Effector memory CD4-positive, alpha-beta T cell (primary cell): ENCODE measurements at regions not wholly inside any gene's neighbourhood (a gene's known extent, or its start where the extent isn't known, plus 50 kb on each side); places are given as distances from the start of the nearest gene placed in this dataset.

Experiments
- DNase-seq, 3 donors: peaks; one replicate each; pipeline ENCODE4 v3.0.0-alpha.2; 2020
- H3K27ac ChIP-seq: 2 replicates; pipeline ENCODE4 v1.7.0; 2013; ENCODE audit warnings: mild to moderate bottlenecking, low read length, moderate library complexity; ENCODE audit not compliant: insufficient read depth, poor library complexity, severe bottlenecking
- H3K27me3 ChIP-seq: replicated peaks from 2 replicates; pipeline ENCODE4 v1.7.0; 2013; ENCODE audit warnings: mild to moderate bottlenecking, low read length; ENCODE audit not compliant: insufficient read depth, control insufficient read depth, poor library complexity, severe bottlenecking
- H3K36me3 ChIP-seq: 2 replicates; pipeline ENCODE4 v1.7.0; 2013; ENCODE audit warnings: mild to moderate bottlenecking, low read length, moderate library complexity; ENCODE audit not compliant: control insufficient read depth, insufficient read depth
- H3K4me1 ChIP-seq: 2 replicates; pipeline ENCODE4 v1.7.0; 2013; ENCODE audit warnings: low read length, mild to moderate bottlenecking; ENCODE audit not compliant: control insufficient read depth, insufficient read depth, poor library complexity, severe bottlenecking
- H3K4me3 ChIP-seq: 2 replicates; pipeline ENCODE4 v1.7.0; 2013; ENCODE audit warnings: low read length, low read depth, mild to moderate bottlenecking; ENCODE audit not compliant: insufficient read depth, poor library complexity, severe bottlenecking
- H3K9me3 ChIP-seq: 2 replicates; pipeline ENCODE4 v1.7.0; 2013; ENCODE audit warnings: mild to moderate bottlenecking, low read length, moderate library complexity; ENCODE audit not compliant: control insufficient read depth

- DNase-seq = no peak
- Histone ChIP-seq H3K27ac (no peak overlapping the region), H3K36me3 (no peaks in the 10 kb centered on the region), H3K4me3 (no peak overlapping the region), H3K9me3 (no peaks in the 10 kb centered on the region), H3K27me3 (no peaks in the 10 kb centered on the region), H3K4me1 (no peaks in the 10 kb centered on the region)
These were observed 235.6 kb upstream of the TGFBR2 start for GRCh38 chr3:30370681-30371271.

- no peaks in the 10 kb centered on the region for H3K4me1 ChIP-seq
- DNase-seq = no peak
- H3K36me3 ChIP-seq = no peaks in the 10 kb centered on the region
- H3K27me3 ChIP-seq = no peaks in the 10 kb centered on the region
- no peak overlapping the region for H3K27ac ChIP-seq
- H3K4me3 ChIP-seq = no peak overlapping the region
- no peaks in the 10 kb centered on the region for H3K9me3 ChIP-seq
These were observed 233.6 kb upstream of the TGFBR2 start for GRCh38 chr3:30372837-30373236.

- Histone ChIP-seq H3K27ac (no peak overlapping the region), H3K4me3 (no peak overlapping the region), H3K27me3 (no peaks in the 10 kb centered on the region), H3K36me3 (no peaks in the 10 kb centered on the region), H3K4me1 (no peaks in the 10 kb centered on the region), H3K9me3 (no peaks in the 10 kb centered on the region)
- no peak for DNase-seq
These were observed 221.8 kb upstream of the TGFBR2 start for GRCh38 chr3:30384546-30385072.

- no peaks in the 10 kb centered on the region for H3K27me3 ChIP-seq
- DNase-seq = no peak
- no peaks in the 10 kb centered on the region for H3K9me3 ChIP-seq
- no peaks in the 10 kb centered on the region for H3K4me1 ChIP-seq
- no peaks in the 10 kb centered on the region for H3K36me3 ChIP-seq
- H3K4me3 ChIP-seq = no peak overlapping the region
- H3K27ac ChIP-seq = no peak overlapping the region
These were observed 213.3 kb upstream of the TGFBR2 start for GRCh38 chr3:30393079-30393478.

- Histone ChIP-seq H3K4me3 (no peak overlapping the region), H3K27ac (no peak overlapping the region), H3K9me3 (no peaks in the 10 kb centered on the region), H3K4me1 (no peaks in the 10 kb centered on the region), H3K27me3 (no peaks in the 10 kb centered on the region), H3K36me3 (no peaks in the 10 kb centered on the region)
- no peak for DNase-seq
These were observed 209.4 kb upstream of the TGFBR2 start for GRCh38 chr3:30397030-30397429.

- no peaks in the 10 kb centered on the region for H3K9me3 ChIP-seq
- H3K27ac ChIP-seq = no peak overlapping the region
- DNase-seq = no peak
- H3K27me3 ChIP-seq = no peaks in the 10 kb centered on the region
- H3K4me3 ChIP-seq = no peak overlapping the region
- no peaks in the 10 kb centered on the region for H3K4me1 ChIP-seq
- H3K36me3 ChIP-seq = no peaks in the 10 kb centered on the region
These were observed 206.8 kb upstream of the TGFBR2 start for GRCh38 chr3:30399394-30400181.

- Histone ChIP-seq H3K4me1 (no peaks in the 10 kb centered on the region), H3K36me3 (no peaks in the 10 kb centered on the region), H3K4me3 (no peak overlapping the region), H3K27ac (no peak overlapping the region), H3K27me3 (no peaks in the 10 kb centered on the region), H3K9me3 (no peaks in the 10 kb centered on the region)
- no peak for DNase-seq
These were observed 205.5 kb upstream of the TGFBR2 start for GRCh38 chr3:30400926-30401325.

GRCh38 chr3:30401971-30402370 is 204.4 kb upstream of the TGFBR2 start:
- no peak overlapping the region for H3K27ac ChIP-seq
- H3K4me3 ChIP-seq = no peak overlapping the region
- no peaks in the 10 kb centered on the region for H3K36me3 ChIP-seq
- H3K9me3 ChIP-seq = no peaks in the 10 kb centered on the region
- no peaks in the 10 kb centered on the region for H3K4me1 ChIP-seq
- DNase-seq = no peak
- no peaks in the 10 kb centered on the region for H3K27me3 ChIP-seq

- Histone ChIP-seq H3K27ac (no peak overlapping the region), H3K27me3 (no peaks in the 10 kb centered on the region), H3K4me3 (no peak overlapping the region), H3K36me3 (no peaks in the 10 kb centered on the region), H3K4me1 (no peaks in the 10 kb centered on the region), H3K9me3 (no peaks in the 10 kb centered on the region)
- no peak for DNase-seq
These were observed 198.8 kb upstream of the TGFBR2 start for GRCh38 chr3:30407651-30408050.

- no peaks in the 10 kb centered on the region for H3K9me3 ChIP-seq
- no peak overlapping the region for H3K27ac ChIP-seq
- DNase-seq = no peak
- H3K36me3 ChIP-seq = no peaks in the 10 kb centered on the region
- no peaks in the 10 kb centered on the region for H3K27me3 ChIP-seq
- H3K4me3 ChIP-seq = no peak overlapping the region
- no peaks in the 10 kb centered on the region for H3K4me1 ChIP-seq
These were observed 198.3 kb upstream of the TGFBR2 start for GRCh38 chr3:30408105-30408557.
